SH-SY5Y (cell line): ENCODE measurements at regions not wholly inside any gene's neighbourhood (a gene's known extent, or its start where the extent isn't known, plus 50 kb on each side); places are given as distances from the start of the nearest gene placed in this dataset.

Experiments
- GATA2 ChIP-seq: IDR thresholded peaks from 2 replicates; pipeline ENCODE4 v1.6.1; 2011; ENCODE audit warnings: mild to moderate bottlenecking, low read depth, low read length
- GATA3 ChIP-seq: IDR thresholded peaks from 2 replicates; pipeline ENCODE4 v1.6.1; 2011; ENCODE audit warnings: low read depth, mild to moderate bottlenecking, low read length, moderate library complexity

DNA sequence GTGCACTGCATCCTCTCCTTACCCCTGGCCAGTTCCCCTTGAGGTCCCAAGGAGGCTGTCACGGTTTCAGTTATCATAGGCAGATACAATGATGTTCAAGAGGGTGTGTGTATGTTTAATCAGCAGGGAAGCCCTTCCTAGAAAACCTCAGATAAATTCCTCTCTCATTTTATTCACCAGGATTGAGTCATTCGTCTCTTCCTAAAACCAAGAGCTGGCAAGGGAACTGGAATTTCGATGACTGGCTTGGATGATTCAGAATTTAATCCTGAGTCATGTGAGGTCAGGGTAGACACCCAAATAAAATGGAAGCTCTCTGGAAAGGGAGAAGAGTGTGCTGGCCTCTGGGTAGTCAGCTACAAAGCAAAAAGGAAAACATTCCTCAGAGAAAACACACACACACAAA, 106.2 kb upstream of the RAPGEF2 start:
- no peak for TF ChIP-seq GATA3
- no peak for TF ChIP-seq GATA2
